COR-L47 (cell line): ENCODE measurements at regions not wholly inside any gene's neighbourhood (a gene's known extent, or its start where the extent isn't known, plus 50 kb on each side); places are given as distances from the start of the nearest gene placed in this dataset.

Experiments
- DNase-seq: peaks from one replicate; lab custom pipeline; 2025; lab: John Stamatoyannopoulos, UW

GRCh38 chr3:34377961-34378360, 579.5 kb downstream of the PDCD6IP start:
- no peak for DNase-seq

- DNase-seq, result no peak
Measured at GRCh38 chr3:34381243-34381642, 582.8 kb downstream of the PDCD6IP start.

- no peak for DNase-seq
Measured at GRCh38 chr3:34382859-34383258, 584.4 kb downstream of the PDCD6IP start.

GRCh38 chr3:34386309-34386708, 587.9 kb downstream of the PDCD6IP start:
- DNase-seq, result no peak

- no peak for DNase-seq
Measured at GRCh38 chr3:34387826-34388564, 589.6 kb downstream of the PDCD6IP start.

- DNase-seq, result no peak
Measured at GRCh38 chr3:34388830-34389229, 590.4 kb downstream of the PDCD6IP start.

- DNase-seq, result no peak
Measured at GRCh38 chr3:34394978-34395748, 596.7 kb downstream of the PDCD6IP start.

- DNase-seq, result no peak
Measured at GRCh38 chr3:34396288-34396687, 597.9 kb downstream of the PDCD6IP start.

GRCh38 chr3:34396956-34397355, 598.5 kb downstream of the PDCD6IP start:
- DNase-seq, result no peak

GRCh38 chr3:34399401-34399800, 601.0 kb downstream of the PDCD6IP start:
- DNase-seq, result no peak

GRCh38 chr3:34405159-34405558, 606.7 kb downstream of the PDCD6IP start:
- no peak for DNase-seq

- DNase-seq, result no peak
Measured at GRCh38 chr3:34407281-34407680, 608.9 kb downstream of the PDCD6IP start.

- no peak for DNase-seq
Measured at GRCh38 chr3:34408088-34408487, 609.7 kb downstream of the PDCD6IP start.

GRCh38 chr3:34411596-34411995, 613.2 kb downstream of the PDCD6IP start:
- DNase-seq, result no peak

- DNase-seq, result no peak
Measured at GRCh38 chr3:34419801-34420200, 621.4 kb downstream of the PDCD6IP start.

GRCh38 chr3:34421762-34422161, 623.3 kb downstream of the PDCD6IP start:
- DNase-seq, result no peak

GRCh38 chr3:34439796-34440195, 641.4 kb downstream of the PDCD6IP start:
- DNase-seq, result no peak

GRCh38 chr3:34444137-34444536, 645.7 kb downstream of the PDCD6IP start:
- no peak for DNase-seq

- no peak for DNase-seq
Measured at GRCh38 chr3:34449305-34449704, 650.9 kb downstream of the PDCD6IP start.

- DNase-seq, result no peak
Measured at GRCh38 chr3:34463414-34463813, 665.0 kb downstream of the PDCD6IP start.

GRCh38 chr3:34464646-34465045, 666.2 kb downstream of the PDCD6IP start:
- DNase-seq, result no peak

GRCh38 chr3:34475851-34476250, 677.4 kb downstream of the PDCD6IP start:
- no peak for DNase-seq

GRCh38 chr3:34483311-34483887, 685.0 kb downstream of the PDCD6IP start:
- no peak for DNase-seq
